GM18907 (cell line): ENCODE measurements at regions not wholly inside any gene's neighbourhood (a gene's known extent, or its start where the extent isn't known, plus 50 kb on each side); places are given as distances from the start of the nearest gene placed in this dataset.

ENCODE experiments used
- ATAC-seq: cut with Tn5 transposase; IDR thresholded peaks from one replicate; pipeline ENCODE4 v1.9.1; 2021; ENCODE audit warnings: mild to moderate bottlenecking, moderate library complexity; ENCODE audit not compliant: unreplicated experiment

DNA sequence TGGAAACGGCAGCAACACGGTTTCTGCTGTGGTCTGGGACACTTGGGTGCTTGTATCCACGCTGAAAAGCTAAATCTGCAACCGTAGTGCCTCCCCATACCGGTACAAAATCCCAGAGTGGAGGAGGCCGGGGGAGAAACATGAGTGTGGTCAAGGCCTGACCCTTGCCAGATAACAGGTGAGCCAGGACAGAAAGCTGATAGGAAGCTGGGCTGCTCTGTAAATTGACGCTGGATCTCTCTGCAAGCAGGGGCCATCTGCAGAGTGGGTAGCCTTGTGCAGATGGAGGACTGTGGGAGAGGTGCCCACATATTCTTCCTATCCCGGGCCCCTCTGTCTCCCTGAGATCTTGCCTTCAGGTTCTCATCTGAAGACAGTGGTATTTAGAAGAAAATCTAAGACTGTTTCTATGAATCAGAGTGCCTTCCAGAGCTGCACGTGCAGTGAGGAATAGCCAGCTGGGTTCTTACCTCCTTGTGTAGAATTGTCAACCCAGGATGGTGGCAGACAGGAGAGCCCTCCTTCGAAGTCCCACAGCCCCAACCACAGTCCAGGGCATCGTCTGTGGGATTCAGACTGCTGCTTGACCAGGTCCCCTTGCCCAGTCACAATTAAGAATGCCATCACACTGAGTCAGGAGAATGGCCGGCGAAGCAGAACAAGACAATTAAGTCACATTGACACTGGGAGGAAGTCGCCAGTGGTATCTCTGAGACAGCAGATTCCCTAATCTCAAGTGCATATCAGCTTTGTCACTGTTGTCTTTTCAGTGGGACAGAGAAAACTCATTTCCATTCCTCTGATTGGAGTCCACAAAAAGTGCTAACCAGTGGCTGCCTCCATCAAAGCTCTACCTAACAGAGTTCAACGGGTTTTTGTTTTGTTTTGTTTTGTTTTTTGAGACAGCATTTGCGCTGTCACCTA, 100.0 kb upstream of the RIPOR2 start:
- ATAC-seq = peak; percentile 39

DNA sequence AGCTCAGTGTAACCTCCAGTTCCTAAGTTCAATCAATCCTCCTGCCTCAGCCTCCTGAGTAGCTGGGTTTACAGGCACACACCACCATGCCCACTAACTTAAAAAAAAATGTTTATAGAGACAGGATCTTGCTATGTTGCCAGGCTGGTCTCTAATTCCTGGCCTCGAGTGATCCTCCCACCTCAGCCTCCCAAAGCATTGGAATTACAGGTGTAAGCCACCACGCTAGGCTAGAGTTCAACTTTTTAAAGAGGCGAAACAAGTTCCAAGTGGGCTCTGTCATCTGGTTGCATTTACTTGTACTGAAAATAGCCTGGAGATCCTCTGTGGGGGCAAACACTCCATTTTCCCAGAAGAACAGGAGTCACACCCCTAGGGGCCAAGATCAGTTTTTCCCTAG, 100.7 kb upstream of the RIPOR2 start:
- no peak for ATAC-seq

DNA sequence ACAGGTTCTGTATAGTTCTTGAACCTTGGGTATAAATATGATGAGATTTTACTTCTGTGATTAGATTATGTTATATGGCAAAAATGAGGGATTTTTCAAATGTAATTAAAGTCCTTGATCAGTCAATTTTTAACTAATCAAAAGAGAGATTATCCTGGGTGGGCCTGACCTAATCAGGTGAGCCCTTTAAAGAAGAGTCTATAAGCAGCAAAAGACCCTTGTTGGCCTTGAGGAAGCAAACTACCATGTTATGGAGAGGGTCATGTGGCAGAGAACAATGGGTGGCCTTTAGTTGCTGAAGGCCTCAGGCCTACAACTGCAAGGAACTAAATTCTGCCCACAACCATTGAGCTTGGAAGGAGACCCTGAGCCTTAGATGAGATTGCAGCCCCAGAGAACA, 102.5 kb upstream of the RIPOR2 start:
- ATAC-seq = no peak

DNA sequence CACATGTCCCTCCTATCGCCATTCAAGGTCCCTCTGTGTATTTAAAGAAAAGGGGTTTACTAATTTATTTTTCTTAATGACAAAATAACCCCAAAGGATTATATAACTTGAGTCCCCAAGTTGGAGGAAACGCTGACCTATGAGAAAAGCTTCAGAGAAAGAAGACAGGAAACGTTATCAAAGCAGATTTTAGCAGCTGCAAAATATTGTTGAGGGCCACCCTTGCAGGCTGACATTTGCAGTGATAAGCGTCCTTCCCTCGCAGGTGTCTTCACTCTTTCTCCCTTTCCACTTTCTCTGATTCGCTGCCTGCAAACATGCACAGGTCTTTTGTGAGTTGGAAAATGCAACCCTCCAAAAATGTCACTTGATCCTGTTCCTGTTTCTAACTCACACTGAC, 103.2 kb upstream of the RIPOR2 start:
- no peak for ATAC-seq

DNA sequence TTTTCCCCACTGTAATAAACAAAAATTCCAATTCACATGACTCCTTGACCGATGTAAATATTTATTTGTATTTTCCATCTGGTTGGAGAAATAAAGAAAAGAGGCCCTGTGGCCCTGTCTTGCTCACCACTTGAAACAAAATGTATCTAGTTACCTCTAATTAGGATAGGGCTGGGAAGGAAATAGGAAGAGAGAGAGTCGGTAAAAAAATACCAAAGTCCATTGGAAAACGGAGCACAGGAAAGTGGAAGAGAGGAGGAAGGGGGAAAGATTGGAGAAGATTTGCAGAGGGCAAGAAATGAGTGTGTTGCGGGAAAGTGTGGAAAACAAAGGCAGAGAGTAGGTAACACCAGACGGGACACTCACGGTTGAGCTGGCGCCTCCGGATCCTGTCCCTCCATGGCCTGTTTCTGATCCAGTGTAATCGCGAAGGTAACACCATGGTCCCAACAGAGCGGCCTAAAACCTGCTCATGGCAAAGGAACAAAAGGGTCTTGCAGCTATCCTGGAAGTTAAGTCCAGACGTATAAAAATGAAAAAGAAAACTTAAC, 105.8 kb upstream of the RIPOR2 start:
- peak; percentile 23 for ATAC-seq

DNA sequence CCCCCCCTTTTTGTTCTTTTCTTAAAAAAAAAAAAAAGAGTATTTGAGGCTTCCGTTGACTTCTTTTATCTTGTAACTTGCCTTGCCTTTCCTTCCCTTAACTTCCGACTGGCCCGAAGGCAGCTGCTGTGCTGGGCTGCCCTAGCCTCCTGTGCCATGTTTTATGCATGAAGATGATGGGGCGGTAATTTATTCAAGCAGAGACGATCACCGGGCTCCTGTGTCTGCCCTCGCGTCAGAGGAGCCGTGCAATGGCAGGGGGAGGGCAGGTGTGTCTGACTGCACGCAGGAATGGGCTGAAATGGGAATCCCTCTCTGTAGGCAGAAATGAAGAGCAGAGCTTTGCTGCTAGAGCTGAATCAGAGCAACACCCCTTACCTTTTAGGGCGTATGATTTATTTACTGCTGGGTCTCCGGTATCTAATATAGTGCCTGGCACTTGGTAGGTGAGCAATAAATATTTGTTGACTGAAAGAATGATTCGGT, 106.3 kb upstream of the RIPOR2 start:
- peak; percentile 75 for ATAC-seq

DNA sequence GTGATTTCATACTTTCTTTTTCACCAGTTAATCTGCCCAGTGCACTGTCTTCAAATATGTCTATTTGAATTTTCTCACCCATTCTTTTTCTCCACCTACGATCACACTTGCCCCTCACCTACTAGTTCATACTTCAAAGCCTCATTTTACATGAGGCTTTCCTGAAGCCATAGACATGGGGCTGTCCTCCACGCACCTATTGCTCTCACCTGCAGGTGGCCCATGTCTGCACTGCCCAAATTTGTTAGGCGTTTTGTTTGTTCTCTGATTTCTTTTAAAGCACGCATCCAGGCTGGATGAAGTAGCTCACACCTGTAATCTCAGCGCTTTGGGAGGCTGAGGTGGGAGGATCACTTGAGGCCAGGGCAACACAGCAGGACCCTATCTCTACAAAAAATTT, 106.8 kb upstream of the RIPOR2 start:
- peak; percentile 25 for ATAC-seq

DNA sequence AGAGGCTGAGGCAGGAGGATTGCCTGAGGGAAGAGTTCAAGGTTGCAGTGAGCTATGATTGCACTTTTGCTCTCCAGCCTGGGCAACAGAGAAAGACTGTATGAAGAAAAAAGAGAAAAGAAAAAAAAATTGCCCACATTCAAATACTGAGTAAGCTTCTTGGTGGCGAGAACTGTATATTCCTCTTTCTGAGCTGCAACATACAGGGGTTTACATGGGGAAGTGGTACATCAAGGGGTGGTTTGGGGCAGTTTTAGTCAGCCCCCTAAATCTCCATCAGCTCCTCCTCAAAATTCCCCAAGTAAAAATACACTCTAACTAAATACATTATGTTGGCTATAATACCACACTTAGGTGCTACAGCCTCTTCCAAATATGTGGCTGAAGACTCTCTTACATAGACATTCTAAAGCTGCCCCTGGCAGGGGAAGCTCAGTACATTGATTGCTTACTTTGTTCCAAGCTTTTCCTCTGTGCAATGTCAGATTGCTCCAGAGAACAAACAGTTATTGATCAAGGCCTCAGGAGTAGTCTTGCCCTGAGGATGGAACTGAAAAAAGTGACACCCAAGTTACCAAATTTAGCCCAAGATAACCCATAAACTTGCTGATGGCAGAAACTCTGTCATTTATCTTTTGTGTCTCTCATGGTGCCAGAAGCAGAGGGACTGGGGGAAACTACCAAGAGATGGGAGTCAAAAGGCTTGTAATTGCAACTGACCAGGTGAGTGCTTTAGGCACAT, 107.4 kb upstream of the RIPOR2 start:
- ATAC-seq = no peak

DNA sequence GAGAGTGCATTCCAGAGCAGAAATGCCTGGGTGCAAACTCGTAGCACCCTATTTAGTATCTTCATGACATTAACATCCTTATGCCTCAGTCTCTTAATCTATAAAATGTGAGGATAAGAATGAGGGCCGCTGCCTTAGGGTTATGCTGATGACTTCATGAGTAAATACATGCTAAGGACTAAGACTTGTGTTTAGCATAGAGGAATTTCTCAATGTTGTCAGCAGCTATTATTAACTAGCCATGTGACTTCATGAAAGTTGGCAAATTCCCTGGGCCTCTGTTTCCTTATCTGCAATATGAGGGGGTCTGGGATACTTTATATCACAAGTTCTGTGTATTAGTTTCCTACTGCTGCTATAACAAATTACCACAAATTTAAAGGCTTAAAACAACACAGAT, 108.1 kb upstream of the RIPOR2 start:
- no peak for ATAC-seq

DNA sequence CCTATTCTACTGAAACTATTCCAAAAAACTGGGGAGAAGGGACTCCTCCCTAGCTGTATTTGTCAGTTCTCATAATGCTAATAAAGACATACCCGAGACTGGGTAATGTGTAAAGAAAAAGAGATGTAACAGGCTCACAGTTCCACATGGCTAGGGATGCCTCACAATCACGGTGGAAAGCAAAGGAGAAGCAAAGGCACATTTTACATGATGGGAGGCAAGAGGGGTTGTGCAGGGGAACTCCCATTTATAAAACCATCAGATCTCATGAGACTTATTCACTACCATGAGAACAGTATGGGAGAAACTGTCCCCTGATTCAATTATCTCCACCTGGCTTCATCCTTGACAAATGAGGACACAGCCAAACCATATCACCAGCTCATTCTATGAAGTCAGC, 111.2 kb upstream of the RIPOR2 start:
- ATAC-seq = no peak

DNA sequence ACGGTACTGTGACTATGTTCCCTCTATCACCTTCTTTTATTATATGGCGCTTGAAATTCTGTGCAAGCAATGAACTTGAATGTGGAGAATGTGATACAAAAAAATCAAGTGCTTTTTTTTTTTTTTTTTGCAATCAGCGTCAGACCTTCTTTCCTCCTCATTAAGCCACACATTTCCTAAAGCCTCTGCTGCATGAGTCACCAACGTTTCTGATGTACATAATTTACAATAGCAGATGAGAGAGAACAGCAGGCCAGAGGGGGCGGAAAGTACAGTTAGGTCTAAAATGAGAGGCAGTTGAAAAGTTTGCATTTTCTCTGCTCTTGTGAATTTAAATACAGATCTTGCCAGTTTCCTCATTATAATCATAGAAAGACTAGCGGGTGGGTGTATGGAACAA, 114.6 kb upstream of the RIPOR2 start:
- ATAC-seq = no peak

DNA sequence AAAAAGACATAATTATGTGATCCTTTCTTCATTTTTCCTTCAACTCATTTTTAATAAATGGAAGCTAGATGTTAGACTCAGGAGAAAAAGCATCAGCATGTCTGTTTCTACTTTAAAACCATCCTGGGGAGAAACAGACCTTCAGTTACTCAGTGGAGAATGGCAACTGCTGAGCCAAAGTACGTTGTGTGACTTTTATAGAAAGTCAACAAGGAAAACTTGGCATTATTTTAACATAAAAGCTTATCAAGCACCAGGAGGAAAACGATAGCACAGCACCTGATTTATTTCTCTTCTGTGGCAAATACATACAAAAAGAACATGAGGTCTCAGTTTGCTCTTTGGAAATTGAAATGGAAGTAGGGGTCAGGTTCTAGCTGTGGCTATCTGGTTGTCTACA, 115.3 kb upstream of the RIPOR2 start:
- ATAC-seq = no peak

DNA sequence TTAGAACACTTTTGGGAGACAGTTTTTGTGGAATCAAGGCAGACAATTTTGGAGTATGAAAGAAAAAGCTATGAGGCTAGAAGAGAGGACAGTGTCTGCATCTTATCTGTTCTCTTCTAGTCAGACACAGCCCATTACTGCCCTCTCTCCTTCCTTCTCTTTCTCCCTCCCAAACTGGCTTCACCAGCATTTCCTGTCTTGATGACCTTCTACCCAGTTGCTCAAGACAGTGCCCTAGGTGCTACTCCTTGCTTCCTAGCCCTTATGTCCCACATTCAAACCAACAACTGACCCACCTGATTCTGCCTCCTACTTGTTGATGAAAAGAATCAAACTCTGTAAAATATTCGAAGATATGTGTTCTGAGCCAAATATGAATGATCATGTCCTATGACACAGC, 116.4 kb upstream of the RIPOR2 start:
- ATAC-seq = no peak

DNA sequence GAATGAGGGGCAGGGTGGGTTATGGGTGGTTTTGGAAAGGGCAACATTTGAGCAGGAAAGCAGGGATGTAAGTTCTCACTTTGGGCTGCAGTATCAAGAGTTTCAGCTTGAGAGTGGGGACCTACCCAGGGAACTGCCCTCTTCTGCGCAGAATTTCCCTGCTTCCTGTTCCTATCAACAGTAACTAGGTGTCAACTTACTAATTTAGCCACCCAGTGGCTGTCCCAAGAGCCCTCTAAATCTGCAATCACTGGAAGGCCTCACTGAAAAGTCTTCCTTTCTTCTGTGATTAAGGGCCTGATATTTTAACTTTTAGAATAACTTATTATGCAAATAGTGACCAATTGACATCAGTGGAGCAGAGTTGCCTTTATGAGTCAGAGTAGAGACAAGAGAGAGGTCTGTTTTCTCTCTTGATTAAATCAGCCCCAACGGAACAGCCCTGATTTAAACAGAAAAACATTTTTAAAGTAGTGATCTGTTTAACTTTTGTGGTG, 118.2 kb upstream of the RIPOR2 start:
- peak; percentile 88 for ATAC-seq

DNA sequence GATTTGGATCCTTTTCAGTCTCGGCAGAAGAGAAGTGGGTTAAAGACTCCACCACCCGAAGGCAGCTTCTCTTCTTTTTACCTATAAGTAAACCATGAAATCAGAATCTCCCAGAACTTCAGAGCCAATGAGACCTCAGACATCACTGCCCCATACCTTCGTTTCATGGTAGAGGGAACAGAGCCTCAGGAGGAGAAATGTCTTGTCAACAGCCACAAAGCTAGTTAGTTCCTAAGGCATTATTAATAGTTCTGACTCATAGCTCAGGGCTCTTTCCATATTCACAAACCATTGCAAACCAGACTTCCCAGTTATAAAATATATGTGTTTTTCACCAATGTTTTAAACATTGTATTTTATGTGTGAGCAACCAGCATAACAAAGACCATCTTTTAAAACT, 118.7 kb upstream of the RIPOR2 start:
- ATAC-seq = no peak

DNA sequence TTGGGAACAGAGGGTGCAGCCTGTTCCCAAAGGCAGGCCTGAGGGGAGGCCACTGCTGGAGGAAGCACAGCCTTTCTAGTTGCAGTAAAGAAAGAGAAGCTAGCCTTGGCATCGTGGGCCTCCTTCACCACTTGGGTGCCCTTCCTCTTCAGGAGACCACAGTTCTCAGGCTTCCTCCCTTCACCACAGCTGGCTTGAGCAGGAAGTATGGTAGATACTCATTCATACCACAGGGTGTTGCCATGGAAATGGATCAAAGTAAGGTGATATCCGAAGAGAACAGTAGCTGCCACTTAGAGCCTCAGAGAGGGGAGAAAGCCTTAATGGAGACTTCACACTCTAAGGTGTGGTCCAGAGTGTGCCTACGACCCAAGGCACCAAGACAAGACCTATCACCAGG, 120.4 kb upstream of the RIPOR2 start:
- peak; percentile 77 for ATAC-seq

DNA sequence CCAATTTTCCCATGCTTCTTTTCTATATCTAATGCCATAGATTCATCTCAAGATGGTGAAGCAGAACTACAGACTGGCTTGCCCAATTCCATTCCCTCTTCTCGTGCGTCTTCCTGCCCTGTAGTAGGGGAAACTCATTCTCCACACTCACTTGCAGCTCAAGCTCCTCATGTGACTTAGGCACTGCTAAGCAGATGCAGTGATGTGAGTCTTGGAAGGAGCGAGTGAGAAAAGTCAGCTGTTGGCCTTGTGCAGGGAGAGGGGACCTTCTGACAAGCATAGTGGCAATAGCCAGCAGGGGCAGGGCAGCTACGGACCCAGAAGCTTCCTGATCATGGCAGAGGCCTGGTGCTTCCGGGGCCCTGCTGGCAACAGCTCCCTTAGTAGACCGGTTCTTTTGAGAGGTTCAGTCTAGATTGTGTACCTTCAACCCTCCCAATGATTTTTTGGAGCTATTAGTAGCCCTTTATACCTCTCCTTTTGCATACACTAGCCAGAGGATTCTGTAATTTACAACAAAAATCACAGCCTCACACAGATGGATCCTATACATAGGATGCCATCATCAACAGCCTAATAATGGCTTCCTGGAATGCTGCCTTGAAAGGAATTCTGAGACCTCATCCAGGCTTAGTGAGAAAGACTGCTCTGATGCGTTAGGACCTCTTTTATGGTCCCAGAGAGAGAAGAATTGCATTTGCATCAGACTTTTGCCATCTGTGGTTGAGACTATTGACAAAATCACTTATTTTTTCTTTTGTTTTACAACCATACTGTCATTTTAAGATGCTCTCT, 121.5 kb upstream of the RIPOR2 start:
- ATAC-seq = no peak

DNA sequence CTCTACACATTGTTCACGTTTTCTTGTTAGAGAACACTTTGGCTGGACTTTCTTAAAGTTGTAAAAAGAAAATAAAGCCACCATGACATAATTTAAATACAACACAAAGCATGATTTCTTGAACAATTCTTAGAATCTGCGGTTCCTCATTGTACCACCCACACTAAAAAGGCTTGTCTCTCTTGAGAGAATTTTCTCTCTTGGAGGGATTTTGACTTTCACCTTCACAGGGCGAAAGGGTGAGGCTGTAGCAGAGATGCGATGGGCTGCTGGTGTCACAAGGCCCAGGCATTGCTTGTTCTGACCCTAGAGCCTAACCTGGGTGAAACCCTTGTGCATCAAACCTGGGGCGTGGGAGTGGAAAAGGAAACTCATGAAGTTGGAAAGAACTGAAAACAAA, 122.7 kb upstream of the RIPOR2 start:
- no peak for ATAC-seq

DNA sequence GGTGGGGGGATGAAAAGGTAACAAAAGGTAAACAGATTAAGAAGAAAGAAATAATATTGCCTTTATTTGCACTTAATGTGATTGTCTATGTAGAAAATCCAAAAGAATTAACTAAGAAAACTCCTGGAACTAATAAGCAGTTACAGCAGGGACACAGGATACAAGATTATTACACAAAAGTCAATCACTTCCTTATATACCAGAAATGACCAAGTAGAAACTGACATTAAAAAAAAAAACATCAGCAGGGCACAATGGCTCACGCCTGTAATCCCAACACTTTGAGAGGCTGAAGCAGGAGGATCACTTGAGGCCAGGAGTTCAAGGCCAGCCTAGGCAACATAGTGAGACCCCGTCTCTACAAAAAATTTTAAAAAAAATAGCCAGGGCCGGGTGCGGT, 123.2 kb upstream of the RIPOR2 start:
- ATAC-seq = no peak

DNA sequence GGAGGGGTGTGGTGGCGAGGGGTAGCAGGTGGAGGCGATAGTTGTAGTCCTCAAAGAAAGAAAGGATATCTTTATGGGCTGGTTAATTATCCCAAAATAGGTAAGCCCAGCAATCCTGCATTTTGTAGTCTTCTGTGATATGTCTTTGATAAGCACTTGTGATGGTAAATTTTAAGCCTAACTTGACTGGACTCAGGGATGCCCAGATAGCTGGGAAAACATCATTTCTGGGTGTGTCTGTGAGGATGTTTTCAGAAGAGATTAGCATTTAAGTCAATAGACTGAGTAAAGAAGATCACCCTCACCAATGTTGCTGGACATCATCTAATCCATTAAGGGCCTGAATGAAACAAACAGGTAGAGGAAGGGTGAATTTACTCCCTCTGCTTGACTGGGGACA, 124.8 kb upstream of the RIPOR2 start:
- ATAC-seq = no peak
